Chondrocyte (in vitro differentiated cells): ENCODE measurements at regions not wholly inside any gene's neighbourhood (a gene's known extent, or its start where the extent isn't known, plus 50 kb on each side); places are given as distances from the start of the nearest gene placed in this dataset.

Source experiments
- DNase-seq: peaks from one replicate; pipeline ENCODE4 v3.0.0; 2021; ENCODE audit warnings: mixed read lengths, low spot score
- H3K27ac Mint-ChIP-seq: one replicate; pipeline ENCODE4 v1.8.0; 2021; ENCODE audit warnings: mild to moderate bottlenecking, moderate library complexity, mixed read lengths; ENCODE audit not compliant: unreplicated experiment
- H3K27me3 Mint-ChIP-seq: 2 replicates; pipeline ENCODE4 v1.8.0; 2021; ENCODE audit warnings: low read depth, mixed read lengths
- H3K36me3 Mint-ChIP-seq: 2 replicates; pipeline ENCODE4 v1.8.0; 2021; ENCODE audit warnings: low read depth, mixed read lengths
- H3K4me1 Mint-ChIP-seq: 2 replicates; pipeline ENCODE4 v1.8.0; 2021; ENCODE audit warnings: low read depth, mild to moderate bottlenecking, mixed read lengths
- H3K4me3 Mint-ChIP-seq: one replicate; pipeline ENCODE4 v1.8.0; 2021; ENCODE audit warnings: mild to moderate bottlenecking, moderate library complexity, mixed read lengths; ENCODE audit not compliant: unreplicated experiment
- H3K9me3 Mint-ChIP-seq: 2 replicates; pipeline ENCODE4 v1.8.0; 2021; ENCODE audit warnings: low read depth, mixed read lengths
- CTCF ChIP-seq: fragments of 200-600 bp; sonication (generic); IDR thresholded peaks from 2 replicates; pipeline ENCODE4 v1.5.0; 2021; ENCODE audit warnings: antibody characterized with exemption, mild to moderate bottlenecking, moderate library complexity

GRCh38 chr18:7476386-7476785, 90.7 kb upstream of the PTPRM start:
- no peak for DNase-seq
- no peak for TF ChIP-seq CTCF
- Mint-ChIP-seq H3K4me1 (peaks cover 6% of the 10 kb centered on the region), H3K27ac (no peak overlapping the region), H3K36me3 (no peaks in the 10 kb centered on the region), H3K9me3 (no peaks in the 10 kb centered on the region), H3K4me3 (no peak overlapping the region), H3K27me3 (peaks cover 29% of the 10 kb centered on the region)

- no peak overlapping the region for H3K27ac Mint-ChIP-seq
- no peak for TF ChIP-seq CTCF
- no peaks in the 10 kb centered on the region for H3K36me3 Mint-ChIP-seq
- H3K27me3 Mint-ChIP-seq, result peaks cover 19% of the 10 kb centered on the region
- no peak overlapping the region for H3K4me3 Mint-ChIP-seq
- no peak for DNase-seq
- peaks cover 3% of the 10 kb centered on the region for H3K9me3 Mint-ChIP-seq
- H3K4me1 Mint-ChIP-seq, result peaks cover 6% of the 10 kb centered on the region
Observed at GRCh38 chr18:7479756-7480155, 87.4 kb upstream of the PTPRM start.

GRCh38 chr18:7480879-7481278, 86.2 kb upstream of the PTPRM start:
- no peak overlapping the region for H3K27ac Mint-ChIP-seq
- peaks cover 12% of the 10 kb centered on the region for H3K27me3 Mint-ChIP-seq
- peaks cover 6% of the 10 kb centered on the region for H3K4me1 Mint-ChIP-seq
- DNase-seq, result no peak
- TF ChIP-seq CTCF, result no peak
- peaks cover 5% of the 10 kb centered on the region for H3K9me3 Mint-ChIP-seq
- H3K4me3 Mint-ChIP-seq, result no peak overlapping the region
- H3K36me3 Mint-ChIP-seq, result no peaks in the 10 kb centered on the region

GRCh38 chr18:7482342-7482741, 84.8 kb upstream of the PTPRM start:
- no peak for DNase-seq
- H3K4me1 Mint-ChIP-seq, result peaks cover 6% of the 10 kb centered on the region
- no peak overlapping the region for H3K4me3 Mint-ChIP-seq
- H3K36me3 Mint-ChIP-seq, result no peaks in the 10 kb centered on the region
- peaks cover 4% of the 10 kb centered on the region for H3K27me3 Mint-ChIP-seq
- H3K27ac Mint-ChIP-seq, result no peak overlapping the region
- TF ChIP-seq CTCF, result no peak
- H3K9me3 Mint-ChIP-seq, result peaks cover 5% of the 10 kb centered on the region

- no peak for TF ChIP-seq CTCF
- DNase-seq, result no peak
- Mint-ChIP-seq H3K4me3 (no peak overlapping the region), H3K36me3 (peaks cover 5% of the 10 kb centered on the region), H3K4me1 (no peaks in the 10 kb centered on the region), H3K27me3 (peaks cover 27% of the 10 kb centered on the region), H3K27ac (no peak overlapping the region), H3K9me3 (peaks cover 9% of the 10 kb centered on the region)
Observed at GRCh38 chr18:7485616-7486015, 81.5 kb upstream of the PTPRM start.
